HG02763 (cell line): ENCODE measurements at regions not wholly inside any gene's neighbourhood (a gene's known extent, or its start where the extent isn't known, plus 50 kb on each side); places are given as distances from the start of the nearest gene placed in this dataset.
"Not testable (repeated sequence)": the region's sequence is repeated elsewhere in the genome, so short reads cannot be mapped to it uniquely, and the experiment has no call there.

ENCODE experiments used
- ATAC-seq: cut with Tn5 transposase; IDR thresholded peaks from one replicate; pipeline ENCODE4 v1.9.1; 2021; ENCODE audit warnings: mild to moderate bottlenecking, moderate library complexity; ENCODE audit not compliant: unreplicated experiment

GRCh38 chr13:56763333-56763732 is 377.4 kb upstream of the PRR20A start:
- not testable (repeated sequence) for ATAC-seq

DNA sequence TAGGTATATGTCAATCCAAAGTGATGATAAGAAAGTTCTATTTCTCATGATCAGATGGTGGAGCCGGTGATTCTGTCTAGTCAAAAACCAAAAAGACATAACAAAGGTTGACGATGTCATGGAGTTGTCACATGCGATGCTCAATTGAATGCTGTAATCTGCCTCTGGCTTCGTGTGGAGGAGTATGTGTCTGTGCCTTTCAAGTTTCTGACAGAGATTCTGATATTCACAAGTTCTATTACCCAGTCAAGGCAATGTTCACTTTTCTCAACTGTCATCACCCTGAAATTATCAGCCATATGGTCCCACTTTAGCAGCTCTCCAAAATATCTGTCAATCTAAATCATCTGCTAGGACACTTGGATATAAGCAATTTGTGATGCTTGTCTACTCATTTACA is 367.6 kb upstream of the PRR20A start:
- ATAC-seq = no peak

GRCh38 chr13:56789527-56789926 is 351.2 kb upstream of the PRR20A start:
- ATAC-seq = no peak

DNA sequence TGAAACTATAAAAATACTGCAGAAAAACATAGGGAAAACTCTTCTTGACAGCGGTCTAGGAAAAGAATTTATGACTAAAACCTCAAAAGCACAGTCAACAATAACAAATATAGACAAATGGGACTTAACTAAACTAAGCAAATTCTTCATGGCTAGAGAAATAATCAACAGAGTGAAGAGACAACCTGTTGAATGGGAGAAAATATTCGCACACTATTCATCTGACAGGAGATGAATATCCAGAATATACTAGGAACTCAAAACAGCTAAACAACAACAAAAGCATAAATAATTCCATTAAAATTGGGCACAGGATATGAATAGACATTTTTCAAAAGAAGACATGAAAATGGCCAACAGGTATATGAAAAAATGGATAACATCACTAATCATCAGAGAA is 303.6 kb upstream of the PRR20A start:
- ATAC-seq = no peak

DNA sequence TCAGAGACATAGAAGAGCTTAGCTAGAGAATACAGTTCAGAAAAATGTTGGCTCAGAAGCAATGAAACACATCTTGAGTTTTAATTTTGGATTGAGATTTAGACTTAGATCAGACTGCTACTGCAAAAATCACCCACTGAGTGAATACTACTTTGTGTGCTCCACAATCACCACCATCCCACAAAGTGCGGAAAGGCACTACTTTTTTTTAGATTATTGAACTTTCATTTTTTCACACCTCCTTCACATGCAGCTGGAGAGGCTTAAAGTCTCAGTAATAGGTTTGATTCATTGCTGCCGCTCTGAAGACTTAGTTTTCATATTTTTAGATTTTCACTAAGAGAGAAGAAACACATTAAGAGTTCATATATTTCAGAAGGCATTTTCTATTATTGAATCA is 289.9 kb upstream of the PRR20A start:
- no peak for ATAC-seq

- ATAC-seq = no peak
Measured at GRCh38 chr13:56861476-56861875, 279.2 kb upstream of the PRR20A start.

DNA sequence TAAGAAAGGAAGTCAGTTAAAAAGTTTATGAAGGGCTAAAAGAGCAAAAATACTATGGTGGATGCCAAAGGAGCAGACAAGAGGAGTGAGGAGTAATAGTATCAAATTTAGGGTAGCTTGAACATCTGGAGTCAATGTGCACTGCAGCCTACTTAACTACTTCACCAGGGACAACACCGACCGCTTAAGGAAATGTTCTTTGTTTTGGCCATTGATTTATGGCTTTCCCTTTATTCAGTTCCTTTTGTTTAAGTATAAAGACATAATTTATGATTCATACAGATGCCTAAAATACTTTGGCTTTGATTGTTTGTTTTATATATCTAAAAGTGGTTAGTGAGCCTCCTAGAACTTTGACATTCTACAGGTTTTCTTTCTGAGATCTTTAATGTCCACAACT is 276.3 kb upstream of the PRR20A start:
- no peak for ATAC-seq

DNA sequence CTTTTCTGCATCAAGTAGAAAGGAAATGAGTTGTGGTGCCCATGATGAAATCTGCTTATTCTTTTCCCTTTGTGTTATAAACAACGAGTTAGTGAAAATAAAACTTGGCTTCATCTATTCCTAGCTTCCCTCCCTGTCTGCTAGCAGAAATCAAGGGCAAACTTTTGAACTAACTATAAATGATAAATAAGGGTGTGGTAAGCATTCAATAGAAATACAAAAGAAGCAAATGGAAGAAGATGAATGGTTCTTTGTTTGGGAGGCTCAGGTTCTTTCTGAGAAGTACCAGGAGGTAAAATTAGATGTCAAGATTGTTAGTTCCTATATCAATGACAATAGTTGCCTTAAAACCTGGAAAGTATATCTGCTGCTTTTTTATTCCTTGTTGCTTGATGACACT is 275.3 kb upstream of the PRR20A start:
- no peak for ATAC-seq

DNA sequence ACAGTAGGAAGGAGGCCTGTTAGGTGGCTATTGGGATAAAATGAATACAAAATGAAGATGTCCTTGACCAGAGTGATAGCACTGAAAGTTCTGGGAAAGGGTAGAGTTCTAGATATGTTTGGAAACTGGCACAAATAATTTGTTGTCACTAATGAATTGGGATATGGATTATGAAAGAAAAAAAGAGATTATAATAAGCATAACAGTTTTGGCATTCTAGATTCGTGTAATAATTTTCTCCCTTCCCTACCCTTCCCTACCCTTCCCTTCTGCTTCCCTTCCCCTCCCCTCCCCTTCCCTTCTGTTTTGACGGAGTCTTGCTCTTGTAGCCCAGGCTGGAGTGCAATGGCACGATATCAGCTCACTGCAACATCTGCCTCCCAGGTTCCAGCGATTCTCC is 271.0 kb upstream of the PRR20A start:
- no peak for ATAC-seq

DNA sequence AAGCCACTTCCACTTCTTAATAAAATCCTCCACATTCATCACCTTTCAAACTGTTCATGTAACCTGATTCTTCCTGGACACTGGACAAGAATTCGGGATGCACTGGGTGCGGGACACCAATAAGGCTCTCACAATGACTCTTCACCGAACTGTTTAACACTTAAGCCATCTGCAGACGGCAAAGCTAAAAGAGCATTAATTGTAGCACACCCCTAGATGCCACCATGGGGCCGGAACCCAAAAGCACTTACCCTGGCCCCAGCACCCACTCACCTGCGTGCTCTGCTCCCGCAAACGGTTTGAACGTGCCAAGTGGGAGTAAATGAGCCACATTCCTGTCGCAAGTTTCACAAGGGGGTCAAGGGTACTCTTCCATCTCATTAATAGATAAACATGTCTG is 254.3 kb upstream of the PRR20A start:
- no peak for ATAC-seq

- no peak for ATAC-seq
Measured at GRCh38 chr13:56888455-56888854, 252.3 kb upstream of the PRR20A start.

GRCh38 chr13:56893843-56894242 is 246.9 kb upstream of the PRR20A start:
- no peak for ATAC-seq

GRCh38 chr13:56900549-56901279 is 240.0 kb upstream of the PRR20A start:
- ATAC-seq = no peak

- ATAC-seq = no peak
Measured at GRCh38 chr13:56902276-56902675, 238.4 kb upstream of the PRR20A start.

GRCh38 chr13:56903710-56904282 is 236.9 kb upstream of the PRR20A start:
- ATAC-seq = no peak

DNA sequence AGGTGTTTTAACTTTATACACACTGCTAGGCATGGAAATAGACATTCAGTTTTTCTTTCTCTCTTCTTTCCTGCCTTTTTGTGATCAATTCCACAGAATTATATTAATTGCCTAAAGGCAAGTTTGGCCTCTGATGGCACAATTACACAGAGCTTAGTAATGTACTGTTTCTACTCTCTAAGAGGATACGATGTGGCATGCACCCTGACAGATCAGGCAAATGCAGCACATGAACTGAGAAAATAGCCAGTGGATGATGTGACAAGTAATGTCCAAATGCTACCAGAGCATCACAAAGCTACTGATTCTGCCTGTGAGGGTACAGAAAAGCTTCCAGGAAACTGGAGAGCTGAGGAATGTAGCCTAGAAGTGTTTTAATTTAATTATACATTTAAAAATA is 233.8 kb upstream of the PRR20A start:
- no peak for ATAC-seq

GRCh38 chr13:56907766-56908165 is 233.0 kb upstream of the PRR20A start:
- ATAC-seq = no peak

- no peak for ATAC-seq
Measured at GRCh38 chr13:56909896-56910600, 230.7 kb upstream of the PRR20A start.

DNA sequence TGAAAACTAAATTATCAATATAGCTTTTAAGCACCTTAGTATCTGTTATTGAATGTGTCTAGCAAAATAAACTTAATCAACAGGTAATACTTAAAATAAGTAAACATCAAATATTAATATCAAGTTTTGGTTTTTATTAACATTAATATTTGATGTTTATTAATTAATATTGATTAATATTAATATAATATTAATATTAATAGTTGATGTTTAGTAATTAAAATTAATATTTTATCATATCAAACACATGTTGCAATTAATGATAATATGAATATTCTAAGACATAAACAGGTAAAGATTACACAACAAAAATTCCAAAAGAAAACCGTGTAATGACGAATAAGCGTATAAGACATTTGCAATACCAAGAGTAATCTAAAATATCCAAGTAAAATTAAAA is 222.8 kb upstream of the PRR20A start:
- no peak for ATAC-seq

- ATAC-seq = no peak
Measured at GRCh38 chr13:56923626-56924140, 217.0 kb upstream of the PRR20A start.

- no peak for ATAC-seq
Measured at GRCh38 chr13:56924401-56924800, 216.3 kb upstream of the PRR20A start.

DNA sequence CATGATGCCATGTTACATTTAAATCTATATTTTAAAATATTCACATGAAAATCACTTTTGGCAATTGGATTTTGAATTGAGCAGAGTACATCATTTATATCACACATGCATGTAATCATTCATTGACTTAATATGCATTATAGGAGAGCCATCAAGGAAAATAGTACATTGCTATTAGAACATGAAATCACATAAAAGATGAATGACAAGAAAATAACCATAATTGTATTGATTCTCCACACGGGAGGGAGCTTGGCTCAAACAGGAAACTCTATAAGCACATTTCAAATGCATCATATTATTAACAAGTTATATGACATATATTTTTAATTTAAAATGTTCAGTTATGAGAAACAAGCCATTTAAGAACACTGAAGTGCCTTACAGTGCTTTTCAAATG is 208.6 kb upstream of the PRR20A start:
- ATAC-seq = no peak
